Stimulated activated naive B cell treated with anti-CD40 and anti-IgM and Interleukin-4, amounts not matched to agents 10 μg/mL and 1 μg/mL and 100 μg/mL, for 72 hours (primary cell): ENCODE measurements at regions not wholly inside any gene's neighbourhood (a gene's known extent, or its start where the extent isn't known, plus 50 kb on each side); places are given as distances from the start of the nearest gene placed in this dataset.

Experiments
- ATAC-seq, 2 donors: fragments of 150-1000 bp; cut with Tn5 transposase; replicated peaks; 2 replicates each; pipeline ENCODE4 v1.10.0; 2021; ENCODE audit warnings: moderate library complexity in 1 of 2
- DNase-seq: peaks from one replicate; pipeline ENCODE4 v3.0.0; 2021
- H3K27ac Mint-ChIP-seq: one replicate; pipeline ENCODE4 v1.8.0; 2022; ENCODE audit warnings: mild to moderate bottlenecking, mixed read lengths
- H3K27me3 Mint-ChIP-seq, 2 donors: one replicate each; pipeline ENCODE4 v1.8.0; 2022; ENCODE audit warnings: mixed read lengths in 2 of 2
- H3K36me3 Mint-ChIP-seq, 2 donors: one replicate each; pipeline ENCODE4 v1.8.0; 2022; ENCODE audit warnings: mixed read lengths in 2 of 2, mild to moderate bottlenecking in 1 of 2
- H3K4me1 Mint-ChIP-seq, 2 donors: one replicate each; pipeline ENCODE4 v1.8.0; 2022; ENCODE audit warnings: mixed read lengths in 2 of 2, mild to moderate bottlenecking in 1 of 2
- H3K4me3 Mint-ChIP-seq, 2 donors: one replicate each; pipeline ENCODE4 v1.8.0; 2022; ENCODE audit warnings: mild to moderate bottlenecking in 2 of 2, mixed read lengths in 2 of 2, moderate library complexity in 1 of 2
- H3K9me3 Mint-ChIP-seq, 2 donors: one replicate each; pipeline ENCODE4 v1.8.0; 2022; ENCODE audit warnings: mixed read lengths in 2 of 2, mild to moderate bottlenecking in 1 of 2

GRCh38 chr9:134967547-134967930 is 49.8 kb upstream of the FCN1 start:
- no peak for ATAC-seq
- no peak for DNase-seq
- no peaks in the 10 kb centered on the region for H3K4me1 Mint-ChIP-seq
- no peak overlapping the region for H3K4me3 Mint-ChIP-seq
- H3K36me3 Mint-ChIP-seq = no peaks in the 10 kb centered on the region
- peaks cover 31 to 55% of the 10 kb centered on the region in 2 donors for H3K27me3 Mint-ChIP-seq
- no peak overlapping the region for H3K27ac Mint-ChIP-seq
- no peaks in the 10 kb centered on the region for H3K9me3 Mint-ChIP-seq

- H3K27ac Mint-ChIP-seq = no peak overlapping the region
- ATAC-seq (no peak), DNase-seq (no peak)
- no peaks in the 10 kb centered on the region for H3K36me3 Mint-ChIP-seq
- no peaks in the 10 kb centered on the region for H3K4me1 Mint-ChIP-seq
- H3K9me3 Mint-ChIP-seq = no peaks in the 10 kb centered on the region
- no peak overlapping the region for H3K4me3 Mint-ChIP-seq
- peaks cover 32 to 60% of the 10 kb centered on the region in 2 donors for H3K27me3 Mint-ChIP-seq
Measured at GRCh38 chr9:134968011-134968822, 50.5 kb upstream of the FCN1 start.

- peaks cover 32 to 60% of the 10 kb centered on the region in 2 donors for H3K27me3 Mint-ChIP-seq
- no peak overlapping the region for H3K27ac Mint-ChIP-seq
- DNase-seq (no peak), ATAC-seq (no peak)
- no peaks in the 10 kb centered on the region for H3K9me3 Mint-ChIP-seq
- H3K4me3 Mint-ChIP-seq = no peak overlapping the region
- no peaks in the 10 kb centered on the region for H3K4me1 Mint-ChIP-seq
- H3K36me3 Mint-ChIP-seq = no peaks in the 10 kb centered on the region
Measured at GRCh38 chr9:134968823-134969090, 51.0 kb upstream of the FCN1 start.

GRCh38 chr9:134969156-134970045 is 51.7 kb upstream of the FCN1 start:
- no peaks in the 10 kb centered on the region for H3K4me1 Mint-ChIP-seq
- no peaks in the 10 kb centered on the region for H3K36me3 Mint-ChIP-seq
- no peak overlapping the region for H3K27ac Mint-ChIP-seq
- no peaks in the 10 kb centered on the region for H3K9me3 Mint-ChIP-seq
- H3K27me3 Mint-ChIP-seq = peaks cover 27 to 60% of the 10 kb centered on the region in 2 donors
- no peak overlapping the region for H3K4me3 Mint-ChIP-seq
- DNase-seq (no peak), ATAC-seq (no peak)

GRCh38 chr9:134970198-134970597 is 52.5 kb upstream of the FCN1 start:
- Mint-ChIP-seq H3K4me1 (no peaks in the 10 kb centered on the region), H3K36me3 (no peaks in the 10 kb centered on the region), H3K27ac (no peak overlapping the region), H3K4me3 (no peak overlapping the region), H3K27me3 (peaks cover 26 to 60% of the 10 kb centered on the region in 2 donors), H3K9me3 (no peaks in the 10 kb centered on the region)
- ATAC-seq = no peak
- no peak for DNase-seq

GRCh38 chr9:134970719-134971118 is 53.0 kb upstream of the FCN1 start:
- Mint-ChIP-seq H3K4me3 (no peak overlapping the region), H3K4me1 (no peaks in the 10 kb centered on the region), H3K9me3 (no peaks in the 10 kb centered on the region), H3K27me3 (peaks cover 26 to 60% of the 10 kb centered on the region in 2 donors), H3K27ac (no peak overlapping the region), H3K36me3 (no peaks in the 10 kb centered on the region)
- no peak for DNase-seq
- no peak for ATAC-seq

- Mint-ChIP-seq H3K9me3 (no peaks in the 10 kb centered on the region), H3K27ac (no peak overlapping the region), H3K4me1 (no peaks in the 10 kb centered on the region), H3K27me3 (peaks cover 26 to 60% of the 10 kb centered on the region in 2 donors), H3K36me3 (no peaks in the 10 kb centered on the region), H3K4me3 (no peak overlapping the region)
- ATAC-seq (no peak), DNase-seq (no peak)
Measured at GRCh38 chr9:134971196-134971595, 53.5 kb upstream of the FCN1 start.

GRCh38 chr9:134971696-134972095 is 54.0 kb upstream of the FCN1 start:
- Mint-ChIP-seq H3K9me3 (no peaks in the 10 kb centered on the region), H3K4me3 (no peak overlapping the region), H3K4me1 (no peaks in the 10 kb centered on the region), H3K36me3 (no peaks in the 10 kb centered on the region), H3K27me3 (peaks cover 26 to 59% of the 10 kb centered on the region in 2 donors), H3K27ac (no peak overlapping the region)
- ATAC-seq = no peak
- no peak for DNase-seq

- no peaks in the 10 kb centered on the region for H3K9me3 Mint-ChIP-seq
- H3K4me1 Mint-ChIP-seq = no peaks in the 10 kb centered on the region
- no peak overlapping the region for H3K27ac Mint-ChIP-seq
- H3K4me3 Mint-ChIP-seq = no peak overlapping the region
- ATAC-seq (no peak), DNase-seq (no peak)
- no peaks in the 10 kb centered on the region for H3K36me3 Mint-ChIP-seq
- H3K27me3 Mint-ChIP-seq = peaks cover 26 to 54% of the 10 kb centered on the region in 2 donors
Measured at GRCh38 chr9:134972140-134972539, 54.4 kb upstream of the FCN1 start.

GRCh38 chr9:134975253-134975652 is 57.5 kb upstream of the FCN1 start:
- Mint-ChIP-seq H3K4me1 (no peaks in the 10 kb centered on the region), H3K27ac (no peak overlapping the region), H3K27me3 (peaks cover 20 to 32% of the 10 kb centered on the region in 2 donors), H3K36me3 (no peaks in the 10 kb centered on the region), H3K9me3 (no peaks in the 10 kb centered on the region), H3K4me3 (no peak overlapping the region)
- ATAC-seq = no peak
- no peak for DNase-seq

GRCh38 chr9:134976403-134976802 is 58.7 kb upstream of the FCN1 start:
- Mint-ChIP-seq H3K9me3 (no peaks in the 10 kb centered on the region), H3K36me3 (no peaks in the 10 kb centered on the region), H3K27me3 (peaks cover 25 to 26% of the 10 kb centered on the region in 2 donors), H3K4me1 (peaks cover 0 to 1% of the 10 kb centered on the region in 2 donors), H3K4me3 (no peak overlapping the region), H3K27ac (no peak overlapping the region)
- ATAC-seq (no peak), DNase-seq (no peak)

GRCh38 chr9:134978272-134978671 is 60.6 kb upstream of the FCN1 start:
- H3K36me3 Mint-ChIP-seq = no peaks in the 10 kb centered on the region
- ATAC-seq (no peak), DNase-seq (no peak)
- no peak overlapping the region for H3K27ac Mint-ChIP-seq
- no peak overlapping the region for H3K4me3 Mint-ChIP-seq
- H3K9me3 Mint-ChIP-seq = no peaks in the 10 kb centered on the region
- H3K4me1 Mint-ChIP-seq = peaks cover 0 to 7% of the 10 kb centered on the region in 2 donors
- peaks cover 21 to 22% of the 10 kb centered on the region in 2 donors for H3K27me3 Mint-ChIP-seq

- ATAC-seq (no peak), DNase-seq (no peak)
- Mint-ChIP-seq H3K27ac (no peak overlapping the region), H3K36me3 (no peaks in the 10 kb centered on the region), H3K27me3 (peaks cover 33 to 41% of the 10 kb centered on the region in 2 donors), H3K4me1 (peaks cover 0 to 7% of the 10 kb centered on the region in 2 donors), H3K4me3 (no peak overlapping the region), H3K9me3 (no peaks in the 10 kb centered on the region)
Measured at GRCh38 chr9:134980516-134980915, 62.8 kb upstream of the FCN1 start.

GRCh38 chr9:134980991-134981390 is 63.3 kb upstream of the FCN1 start:
- DNase-seq (no peak), ATAC-seq (no peak)
- Mint-ChIP-seq H3K36me3 (no peaks in the 10 kb centered on the region), H3K4me1 (peaks cover 0 to 7% of the 10 kb centered on the region in 2 donors), H3K4me3 (no peak overlapping the region), H3K27ac (no peak overlapping the region), H3K9me3 (peaks cover 0 to 2% of the 10 kb centered on the region in 2 donors), H3K27me3 (peaks cover 33 to 44% of the 10 kb centered on the region in 2 donors)

- no peak for DNase-seq
- no peak for ATAC-seq
- no peak overlapping the region for H3K27ac Mint-ChIP-seq
- peaks cover 33 to 44% of the 10 kb centered on the region in 2 donors for H3K27me3 Mint-ChIP-seq
- peaks cover 0 to 7% of the 10 kb centered on the region in 2 donors for H3K4me1 Mint-ChIP-seq
- no peak overlapping the region for H3K4me3 Mint-ChIP-seq
- peaks cover 0 to 2% of the 10 kb centered on the region in 2 donors for H3K36me3 Mint-ChIP-seq
- H3K9me3 Mint-ChIP-seq = peaks cover 4% of the 10 kb centered on the region in 2 donors
Measured at GRCh38 chr9:134981829-134982228, 64.1 kb upstream of the FCN1 start.
